GM12873 (cell line): ENCODE measurements at regions not wholly inside any gene's neighbourhood (a gene's known extent, or its start where the extent isn't known, plus 50 kb on each side); places are given as distances from the start of the nearest gene placed in this dataset.

ENCODE experiments used
- CTCF ChIP-seq: IDR thresholded peaks from 2 replicates; pipeline ENCODE4 v1.5.1; 2012; ENCODE audit warnings: low read depth, mild to moderate bottlenecking, moderate library complexity, low read length, control low read depth; ENCODE audit not compliant: insufficient read depth; ENCODE audit errors: missing control alignments

GRCh38 chr3:5607581-5607980 lies 420.1 kb downstream of the EDEM1 start:
- TF ChIP-seq CTCF = no peak

GRCh38 chr3:5613599-5613998 lies 426.1 kb downstream of the EDEM1 start:
- TF ChIP-seq CTCF = no peak

- no peak for TF ChIP-seq CTCF
Observed at GRCh38 chr3:5616873-5617272, 429.4 kb downstream of the EDEM1 start.

GRCh38 chr3:5618170-5618569 lies 430.7 kb downstream of the EDEM1 start:
- no peak for TF ChIP-seq CTCF

GRCh38 chr3:5630406-5630805 lies 442.9 kb downstream of the EDEM1 start:
- TF ChIP-seq CTCF = no peak

- TF ChIP-seq CTCF = no peak
Observed at GRCh38 chr3:5633960-5634359, 446.5 kb downstream of the EDEM1 start.

- no peak for TF ChIP-seq CTCF
Observed at GRCh38 chr3:5634411-5634810, 446.9 kb downstream of the EDEM1 start.
